ENCODE measurements at regions not wholly inside any gene's neighbourhood (a gene's known extent, or its start where the extent isn't known, plus 50 kb on each side); places are given as distances from the start of the nearest gene placed in this dataset.
"Not testable (repeated sequence)": the region's sequence is repeated elsewhere in the genome, so short reads cannot be mapped to it uniquely, and the experiment has no call there.

- intact Hi-C loops (cut with micrococcal nuclease): no loop called here
Observed at GRCh38 chr4:150012851-150013360, 65.3 kb upstream of the DCLK2 start.

GRCh38 chr4:150015910-150016309, 62.3 kb upstream of the DCLK2 start:
- H2AFZ ChIP-seq (ENCODE audit: insufficient read depth, low read depth, low read length, poor library complexity, severe bottlenecking); H3K4me3 Mint-ChIP-seq; H3K27me3 Mint-ChIP-seq (ENCODE audit: low read depth in 3 of 3); intact Hi-C loops (cut with micrococcal nuclease); H3K36me3 ChIP-seq (replicated peaks in 1 of 2; ENCODE audit: control insufficient read depth in 1 of 2, insufficient read depth in 2 of 2, low read length in 2 of 2); H3K4me1 ChIP-seq (ENCODE audit: control insufficient read depth in 1 of 2, insufficient read depth in 2 of 2, low read length in 2 of 2); H3K4me3 ChIP-seq (replicated peaks in 1 of 3; ENCODE audit: low read depth in 2 of 3, low read length in 3 of 3); H3K9me3 ChIP-seq (replicated peaks in 1 of 2; ENCODE audit: control insufficient read depth in 1 of 2, insufficient read depth in 1 of 2, low read length in 2 of 2); H3K4me1 Mint-ChIP-seq; H3K4me2 ChIP-seq (replicated peaks; ENCODE audit: extremely low read depth, low read length, poor library complexity, severe bottlenecking); DNase-seq; H3K27ac ChIP-seq (ENCODE audit: low read depth in 1 of 2, low read length in 2 of 2); H4K20me1 ChIP-seq (ENCODE audit: insufficient read depth, low read length); H3K9ac ChIP-seq (ENCODE audit: insufficient read depth, low read length, poor library complexity, severe bottlenecking); H3K36me3 Mint-ChIP-seq; H3K79me2 ChIP-seq (ENCODE audit: insufficient read depth, low read length); H3K27me3 ChIP-seq (ENCODE audit: control insufficient read depth in 2 of 2, insufficient read depth in 2 of 2, low read length in 2 of 2): not testable (repeated sequence)
- H3K9me3 Mint-ChIP-seq: peaks cover 0 to 15% (median 9%) of the 10 kb centered on the region in 7 donors
- H3K27ac Mint-ChIP-seq: peak overlapping the region in 1 of 7 donors; percentile 45

More at GRCh38 chr4:150012851-150013360, 65.3 kb upstream of the DCLK2 start:
- Mint-ChIP-seq H3K4me1 (peaks cover 2% of the 10 kb centered on the region), H3K4me3 (no peak overlapping the region), H3K27me3 (ENCODE audit: low read depth in 3 of 3) (no peaks in the 10 kb centered on the region), H3K9me3 (peaks cover 0 to 12% (median 7%) of the 10 kb centered on the region in 7 donors), H3K27ac (no peak overlapping the region), H3K36me3 (no peaks in the 10 kb centered on the region)
- Histone ChIP-seq H4K20me1 (ENCODE audit: insufficient read depth, low read length) (no peaks in the 10 kb centered on the region), H3K4me2 (replicated peaks; ENCODE audit: extremely low read depth, low read length, poor library complexity, severe bottlenecking) (no peak overlapping the region), H3K4me1 (ENCODE audit: control insufficient read depth in 1 of 2, insufficient read depth in 2 of 2, low read length in 2 of 2) (no peaks in the 10 kb centered on the region), H3K36me3 (replicated peaks in 1 of 2; ENCODE audit: control insufficient read depth in 1 of 2, insufficient read depth in 2 of 2, low read length in 2 of 2) (no peaks in the 10 kb centered on the region), H3K27ac (ENCODE audit: low read depth in 1 of 2, low read length in 2 of 2) (no peak overlapping the region), H2AFZ (ENCODE audit: insufficient read depth, low read depth, low read length, poor library complexity, severe bottlenecking) (no peak overlapping the region), H3K9ac (ENCODE audit: insufficient read depth, low read length, poor library complexity, severe bottlenecking) (no peak overlapping the region), H3K79me2 (ENCODE audit: insufficient read depth, low read length) (no peaks in the 10 kb centered on the region), H3K27me3 (ENCODE audit: control insufficient read depth in 2 of 2, insufficient read depth in 2 of 2, low read length in 2 of 2) (no peaks in the 10 kb centered on the region), H3K9me3 (replicated peaks in 1 of 2; ENCODE audit: control insufficient read depth in 1 of 2, insufficient read depth in 1 of 2, low read length in 2 of 2) (peaks cover 0 to 4% of the 10 kb centered on the region in 2 donors), H3K4me3 (replicated peaks in 1 of 3; ENCODE audit: low read depth in 2 of 3, low read length in 3 of 3) (no peak overlapping the region)
- no CpG with 5 or more reads among the region's 3 CpGs for WGBS (ENCODE audit: insufficient coverage)
- TF ChIP-seq CTCF (IDR thresholded peaks at IDR 0.05): no peak
- DNase-seq: no peak

GRCh38 chr4:150016621-150017020, 61.6 kb upstream of the DCLK2 start:
- H3K9me3 Mint-ChIP-seq: peaks cover 0 to 17% (median 12%) of the 10 kb centered on the region in 7 donors
- H3K4me1 Mint-ChIP-seq; H3K36me3 Mint-ChIP-seq; H3K4me2 ChIP-seq (replicated peaks; ENCODE audit: extremely low read depth, low read length, poor library complexity, severe bottlenecking); H3K4me1 ChIP-seq (ENCODE audit: control insufficient read depth in 1 of 2, insufficient read depth in 2 of 2, low read length in 2 of 2); H3K9ac ChIP-seq (ENCODE audit: insufficient read depth, low read length, poor library complexity, severe bottlenecking); H3K27ac ChIP-seq (ENCODE audit: low read depth in 1 of 2, low read length in 2 of 2); H3K4me3 ChIP-seq (replicated peaks in 1 of 3; ENCODE audit: low read depth in 2 of 3, low read length in 3 of 3); H3K27me3 Mint-ChIP-seq (ENCODE audit: low read depth in 3 of 3); H3K36me3 ChIP-seq (replicated peaks in 1 of 2; ENCODE audit: control insufficient read depth in 1 of 2, insufficient read depth in 2 of 2, low read length in 2 of 2); H3K4me3 Mint-ChIP-seq; H3K79me2 ChIP-seq (ENCODE audit: insufficient read depth, low read length); H3K27me3 ChIP-seq (ENCODE audit: control insufficient read depth in 2 of 2, insufficient read depth in 2 of 2, low read length in 2 of 2); H2AFZ ChIP-seq (ENCODE audit: insufficient read depth, low read depth, low read length, poor library complexity, severe bottlenecking); H4K20me1 ChIP-seq (ENCODE audit: insufficient read depth, low read length); H3K9me3 ChIP-seq (replicated peaks in 1 of 2; ENCODE audit: control insufficient read depth in 1 of 2, insufficient read depth in 1 of 2, low read length in 2 of 2); intact Hi-C loops (cut with micrococcal nuclease): not testable (repeated sequence)
- WGBS (ENCODE audit: insufficient coverage): no CpG with 5 or more reads among the region's 1 CpG
- peak in 1 of 3 donors; percentile 26 for DNase-seq
- peak overlapping the region in 1 of 7 donors; percentile 61 for H3K27ac Mint-ChIP-seq

Measured in CD14-positive monocyte (primary cell).